GM18520 (cell line): ENCODE measurements at regions not wholly inside any gene's neighbourhood (a gene's known extent, or its start where the extent isn't known, plus 50 kb on each side); places are given as distances from the start of the nearest gene placed in this dataset.
"Not testable (repeated sequence)": the region's sequence is repeated elsewhere in the genome, so short reads cannot be mapped to it uniquely, and the experiment has no call there.

Experiments used
- ATAC-seq: cut with Tn5 transposase; IDR thresholded peaks from one replicate; pipeline ENCODE4 v1.9.1; 2021; ENCODE audit not compliant: unreplicated experiment

DNA sequence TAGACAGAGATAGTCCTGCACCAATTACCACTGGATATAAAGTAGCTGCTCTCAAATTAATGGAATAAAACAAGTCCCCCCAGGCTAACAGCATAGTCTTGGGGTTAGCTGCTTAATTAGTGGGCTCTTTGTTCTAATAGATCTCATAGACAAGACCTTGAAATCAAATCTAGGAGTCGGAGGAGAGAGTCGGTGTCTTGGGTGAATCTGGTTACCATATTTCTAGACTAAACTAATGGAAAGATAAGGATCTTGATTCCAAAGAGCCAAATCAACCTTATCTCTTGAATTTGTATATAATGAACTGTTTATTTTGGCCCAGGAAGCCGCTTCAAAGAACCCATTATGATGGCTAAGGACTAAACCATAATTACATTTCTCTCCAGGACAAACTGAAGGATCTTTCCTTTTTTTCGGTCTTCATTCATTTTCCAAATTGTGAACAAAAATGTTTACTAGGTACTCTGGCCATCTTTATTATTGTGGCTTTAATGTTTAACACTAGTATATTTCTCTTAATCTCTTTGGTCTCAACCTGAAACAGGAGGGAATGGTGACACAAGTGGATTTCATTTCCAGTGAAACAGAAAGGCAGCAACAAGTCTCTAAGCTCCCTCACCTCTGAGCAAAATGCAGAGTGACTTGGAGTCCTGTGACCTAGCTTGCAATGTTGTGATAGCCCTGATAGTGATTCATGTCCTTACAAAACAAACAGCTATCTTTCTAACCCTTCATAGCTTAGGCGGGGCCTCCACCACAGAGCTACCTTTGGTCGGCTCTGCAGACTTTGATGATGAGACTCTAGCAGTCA lies 137.9 kb upstream of the PARD3B start:
- no peak for ATAC-seq

DNA sequence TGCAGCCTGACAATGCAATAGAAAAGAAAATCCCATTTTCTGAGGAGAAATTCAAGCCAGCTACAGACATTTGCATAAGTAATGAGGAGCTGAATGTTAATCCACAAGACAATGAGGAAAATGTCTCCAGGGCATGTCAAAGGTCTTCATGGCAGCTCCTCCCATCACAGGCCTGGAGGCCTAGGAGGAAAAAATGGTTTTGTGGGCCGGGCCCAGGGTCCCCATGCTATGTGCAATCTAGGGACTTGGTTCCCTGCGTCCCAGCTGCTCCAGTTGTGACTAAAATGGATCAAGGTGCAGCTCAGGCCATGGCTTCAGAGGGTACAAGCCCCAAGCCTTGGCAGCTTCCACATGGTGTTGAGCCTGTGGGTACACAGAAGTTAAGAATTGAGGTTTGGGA lies 132.5 kb upstream of the PARD3B start:
- ATAC-seq = not testable (repeated sequence)

GRCh38 chr2:204415406-204416181 lies 129.7 kb upstream of the PARD3B start:
- no peak for ATAC-seq

DNA sequence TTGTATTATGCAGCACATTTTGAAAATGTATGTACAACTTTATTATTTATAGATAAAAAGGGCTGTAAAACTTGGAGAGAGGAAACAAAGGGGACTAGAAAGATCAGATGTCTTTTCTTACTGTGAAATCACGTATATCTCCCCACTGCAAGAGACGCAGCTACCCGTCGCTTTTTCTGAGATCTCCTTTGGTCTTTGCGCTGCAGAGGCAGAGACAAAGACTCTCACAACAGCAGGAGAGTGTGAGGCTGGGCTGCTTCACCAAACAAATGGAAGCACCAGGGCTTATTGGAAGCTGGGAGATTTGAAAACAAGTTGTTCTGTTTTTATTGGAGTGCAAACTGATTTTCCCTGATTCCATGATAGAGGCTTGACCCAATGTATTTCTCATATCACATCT lies 129.0 kb upstream of the PARD3B start:
- no peak for ATAC-seq

DNA sequence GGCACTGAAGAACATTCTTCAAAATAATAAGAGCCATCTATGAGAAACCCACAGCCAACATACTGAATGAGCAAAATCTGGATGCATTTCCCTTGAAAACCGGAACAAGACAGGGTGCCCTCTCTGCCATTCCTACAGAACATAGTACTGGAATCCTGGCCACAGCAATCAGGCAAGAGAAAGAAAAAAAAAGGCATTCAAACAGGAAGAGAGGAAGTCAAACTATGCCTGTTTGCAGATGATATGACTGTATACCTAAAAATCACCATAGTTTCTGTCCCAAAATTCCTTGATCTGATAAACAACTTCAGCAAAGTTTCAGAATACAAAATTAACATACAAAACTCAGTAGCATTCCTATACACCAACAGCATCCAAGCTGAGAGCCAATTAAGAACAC lies 119.5 kb upstream of the PARD3B start:
- ATAC-seq = no peak

DNA sequence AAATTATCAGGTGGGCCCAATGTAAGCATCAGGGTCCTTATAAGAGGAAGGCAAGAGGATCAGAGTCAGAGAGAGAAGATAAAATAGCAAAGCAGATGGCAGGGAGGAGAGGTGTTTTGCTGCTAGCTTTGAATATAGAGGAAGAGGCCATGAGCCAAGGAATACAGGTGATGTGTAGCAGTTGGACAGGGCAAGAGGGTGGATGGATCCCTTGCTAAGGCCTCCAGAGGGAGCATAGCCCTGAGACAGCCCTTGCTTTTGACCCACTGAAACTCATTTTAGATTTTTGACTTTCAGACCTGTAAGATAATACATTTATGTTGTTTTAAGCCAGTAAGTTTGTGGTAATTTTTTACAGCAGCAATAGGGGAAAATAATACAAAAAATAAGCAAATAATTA lies 116.6 kb upstream of the PARD3B start:
- no peak for ATAC-seq

- no peak for ATAC-seq
Observed at GRCh38 chr2:204431529-204431928, 113.7 kb upstream of the PARD3B start.

GRCh38 chr2:204432196-204432595 lies 113.1 kb upstream of the PARD3B start:
- ATAC-seq = no peak

DNA sequence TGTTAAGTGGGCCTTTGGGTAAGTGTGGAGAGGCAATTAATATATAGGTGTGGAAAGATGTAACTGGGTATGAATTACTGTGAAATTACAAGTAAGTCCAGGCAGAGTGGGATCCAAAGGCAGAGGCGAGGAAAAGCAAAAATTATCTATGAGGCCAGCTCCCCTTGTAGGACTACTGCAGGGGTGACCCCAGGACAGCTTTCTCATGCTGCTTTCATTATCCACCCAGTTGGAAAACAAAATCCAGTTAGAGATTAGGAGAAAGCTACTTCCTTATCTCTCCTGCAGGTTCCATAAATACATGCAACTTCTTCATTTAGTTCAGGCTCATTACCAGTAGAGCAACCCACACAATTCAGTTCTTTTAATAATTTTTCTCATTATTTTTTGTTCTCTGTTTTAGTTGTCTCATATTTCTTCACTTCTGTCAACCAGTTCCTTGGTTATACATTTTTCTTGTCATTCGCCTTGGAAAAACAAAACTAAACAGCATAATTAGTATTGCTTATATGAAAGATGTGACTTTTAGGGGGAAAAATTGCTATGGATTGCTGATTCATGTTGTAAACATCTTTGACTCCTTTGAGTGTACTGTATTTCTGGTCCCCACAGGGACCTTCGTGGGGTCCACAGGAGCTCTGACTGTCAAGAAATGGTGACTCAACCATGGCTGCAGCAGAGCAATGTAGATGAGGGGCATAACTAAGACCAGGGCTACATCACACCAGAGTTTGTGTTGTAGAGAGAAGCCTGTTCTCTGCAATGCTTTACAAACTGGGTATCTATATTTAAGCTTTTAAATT lies 110.4 kb upstream of the PARD3B start:
- no peak for ATAC-seq

- ATAC-seq = no peak
Observed at GRCh38 chr2:204436230-204436629, 109.0 kb upstream of the PARD3B start.

GRCh38 chr2:204437408-204437807 lies 107.9 kb upstream of the PARD3B start:
- no peak for ATAC-seq

- no peak for ATAC-seq
Observed at GRCh38 chr2:204437815-204438756, 107.2 kb upstream of the PARD3B start.

- no peak for ATAC-seq
Observed at GRCh38 chr2:204441316-204441715, 104.0 kb upstream of the PARD3B start.

DNA sequence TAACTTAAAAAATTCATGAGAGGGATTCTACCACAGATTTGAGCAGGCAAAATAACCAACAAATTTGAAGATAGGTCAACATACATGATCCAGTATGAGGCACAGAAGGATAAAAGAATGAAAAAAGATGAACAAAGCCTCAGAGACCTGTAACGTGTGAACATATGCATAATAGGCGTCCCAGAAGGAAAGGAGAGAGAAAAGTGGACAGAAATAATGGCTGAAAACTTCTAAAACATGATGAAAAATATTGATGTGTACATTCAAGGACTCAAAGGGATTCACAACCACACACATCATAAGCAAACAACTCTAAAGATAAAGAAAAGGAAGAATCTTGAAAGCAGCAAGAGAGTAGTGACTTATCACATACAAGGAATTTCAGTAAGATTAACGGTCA lies 100.1 kb upstream of the PARD3B start:
- no peak for ATAC-seq

DNA sequence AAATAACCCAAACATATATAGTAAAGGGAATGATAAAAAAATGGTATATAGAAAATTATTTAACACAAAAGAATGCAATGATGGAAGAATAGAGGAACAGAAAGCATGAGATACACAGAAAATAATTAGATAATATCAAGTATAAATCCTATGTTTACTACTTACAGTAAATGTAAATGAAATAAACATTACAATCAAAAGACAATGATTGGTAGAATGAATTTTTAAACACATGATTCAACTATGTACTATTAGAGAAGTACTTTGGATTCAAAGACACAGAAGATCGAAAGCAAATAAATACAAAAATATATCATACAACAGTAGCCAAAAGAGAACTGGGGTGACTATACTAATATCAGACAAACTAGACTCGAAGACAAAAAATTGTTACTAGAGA lies 97.6 kb upstream of the PARD3B start:
- ATAC-seq = no peak

GRCh38 chr2:204449977-204450376 lies 95.3 kb upstream of the PARD3B start:
- ATAC-seq = no peak

- ATAC-seq = no peak
Observed at GRCh38 chr2:204451766-204452165, 93.5 kb upstream of the PARD3B start.

GRCh38 chr2:204452464-204453023 lies 92.7 kb upstream of the PARD3B start:
- ATAC-seq = no peak

DNA sequence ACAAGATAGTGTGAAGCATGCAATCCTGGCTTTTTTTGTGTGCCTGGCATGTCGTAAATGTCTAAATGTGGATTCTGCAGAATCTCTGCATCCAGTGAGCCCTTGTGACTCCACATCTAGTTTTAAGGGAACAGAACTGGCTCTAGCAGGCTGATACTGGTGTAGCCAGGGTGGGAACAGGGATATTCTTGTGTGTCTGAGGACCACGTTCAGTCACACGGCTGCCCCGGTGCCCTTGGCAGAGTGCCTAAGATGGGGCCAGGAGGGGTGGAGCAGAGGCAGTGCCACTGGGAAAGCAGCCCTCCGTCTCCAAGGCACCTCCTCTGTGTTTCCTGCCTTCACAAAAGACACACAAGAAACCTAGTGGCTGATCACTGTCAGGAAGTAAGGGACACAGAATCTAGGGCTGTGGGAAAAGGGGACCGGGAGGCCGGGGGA lies 91.5 kb upstream of the PARD3B start:
- no peak for ATAC-seq
